ENCODE measurements at regions not wholly inside any gene's neighbourhood (a gene's known extent, or its start where the extent isn't known, plus 50 kb on each side); places are given as distances from the start of the nearest gene placed in this dataset.
"Not testable (repeated sequence)": the region's sequence is repeated elsewhere in the genome, so short reads cannot be mapped to it uniquely, and the experiment has no call there.

GRCh38 chr7:81842361-81842760, 72.5 kb upstream of the HGF start:
- no peak for TF ChIP-seq CTCF (IDR thresholded peaks at IDR 0.05; ENCODE audit: control insufficient read depth, insufficient read depth, low read depth, low read length, missing control alignments)
- no peak for DNase-seq (ENCODE audit: low read depth)
- H3K4me3 ChIP-seq (ENCODE audit: control insufficient read depth, low read depth, low read length), result no peak overlapping the region

DNA sequence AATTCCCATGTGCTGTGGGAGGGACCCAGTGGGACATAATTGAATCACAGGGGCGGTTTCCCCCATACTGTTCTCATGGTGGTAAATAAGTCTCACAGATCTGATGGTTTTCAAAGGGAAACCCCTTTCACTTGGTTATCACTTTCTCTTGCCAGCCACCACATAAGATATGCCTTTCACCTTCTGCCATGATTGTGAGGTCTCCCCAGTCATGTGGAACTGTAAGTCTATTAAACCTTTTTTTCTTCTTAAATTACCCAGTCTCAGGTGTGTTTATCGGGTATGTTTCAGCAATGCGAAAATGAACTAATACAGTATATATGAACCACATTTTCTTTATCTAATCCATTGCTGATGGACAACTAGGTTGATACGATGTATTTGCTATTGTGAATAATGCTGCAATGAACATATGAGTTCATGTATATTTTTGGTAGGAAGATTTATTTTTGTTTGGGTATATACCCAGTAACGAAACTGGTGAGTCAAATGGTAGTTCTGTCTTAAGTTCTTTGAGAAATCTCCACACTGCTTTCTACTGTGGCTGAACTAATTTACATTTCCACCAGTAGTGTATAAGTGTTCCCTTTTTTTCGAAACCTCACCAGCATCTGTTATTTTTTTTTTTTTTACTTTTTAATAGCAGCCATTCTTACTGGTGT, 70.0 kb upstream of the HGF start:
- H3K4me3 ChIP-seq (ENCODE audit: control insufficient read depth, low read depth, low read length), result no peak overlapping the region
- TF ChIP-seq CTCF (IDR thresholded peaks at IDR 0.05; ENCODE audit: control insufficient read depth, insufficient read depth, low read depth, low read length, missing control alignments), result no peak
- no peak for DNase-seq (ENCODE audit: low read depth)

DNA sequence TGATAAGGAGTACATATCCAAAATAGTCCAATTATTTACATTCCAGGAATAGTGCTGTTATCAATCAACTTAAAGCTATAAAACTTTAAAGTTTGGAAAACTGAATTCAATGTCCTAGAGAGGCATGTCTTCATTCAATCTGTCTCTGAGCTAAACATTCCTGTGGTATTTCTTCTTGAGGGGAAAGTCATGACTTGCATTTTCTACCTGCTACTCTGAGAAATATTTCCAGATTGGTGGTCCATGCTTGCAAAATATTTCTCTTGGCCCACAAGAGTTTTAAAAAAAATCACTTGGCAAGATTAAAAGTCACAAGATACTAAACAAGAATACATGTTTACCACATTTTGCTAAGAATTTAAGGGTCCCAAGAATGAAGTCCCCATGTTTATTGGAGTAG, 63.6 kb upstream of the HGF start:
- H3K4me3 ChIP-seq (ENCODE audit: control insufficient read depth, low read depth, low read length), result no peak overlapping the region
- no peak for TF ChIP-seq CTCF (IDR thresholded peaks at IDR 0.05; ENCODE audit: control insufficient read depth, insufficient read depth, low read depth, low read length, missing control alignments)
- no peak for DNase-seq (ENCODE audit: low read depth)

DNA sequence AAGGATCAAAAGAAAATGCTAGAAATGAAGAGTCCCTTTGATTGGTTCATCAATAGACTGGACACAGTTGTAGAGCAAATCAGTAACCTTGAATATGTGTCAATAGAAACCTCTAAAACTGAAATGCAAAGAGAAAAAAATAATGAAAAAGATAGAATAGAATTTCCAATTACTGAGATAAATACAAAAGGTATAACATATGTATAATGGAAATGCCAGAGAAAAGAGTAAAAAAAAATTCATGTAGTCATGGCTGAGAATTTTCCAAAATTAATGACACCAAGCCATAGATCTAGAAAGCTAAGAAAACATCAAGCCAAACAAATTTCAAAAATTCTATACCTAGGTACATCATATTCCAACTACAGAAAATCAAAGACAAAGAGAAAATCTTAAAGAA, 62.0 kb upstream of the HGF start:
- no peak for DNase-seq (ENCODE audit: low read depth)
- TF ChIP-seq CTCF (IDR thresholded peaks at IDR 0.05; ENCODE audit: control insufficient read depth, insufficient read depth, low read depth, low read length, missing control alignments), result no peak
- H3K4me3 ChIP-seq (ENCODE audit: control insufficient read depth, low read depth, low read length), result no peak overlapping the region

DNA sequence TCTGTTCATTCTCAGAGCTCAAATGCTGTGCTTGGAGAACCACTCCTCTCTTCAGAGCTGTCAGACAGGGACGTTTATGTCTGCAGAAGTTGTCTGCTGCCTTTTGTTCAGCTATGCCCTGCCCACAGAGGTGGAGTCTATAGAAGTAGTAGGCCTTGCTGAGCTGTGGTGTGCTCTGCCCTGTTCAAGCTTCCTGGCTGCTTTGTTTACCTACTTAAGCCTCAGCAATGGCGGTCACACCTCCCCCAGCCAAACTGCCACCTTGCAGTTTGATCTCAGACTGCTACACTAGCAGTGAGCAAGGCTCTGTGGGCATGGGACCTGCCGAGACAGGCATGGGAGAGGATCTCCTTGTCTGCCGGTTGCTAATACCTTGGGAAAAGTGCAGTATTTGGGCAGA, 59.7 kb upstream of the HGF start:
- H3K4me3 ChIP-seq (ENCODE audit: control insufficient read depth, low read depth, low read length); DNase-seq (ENCODE audit: low read depth): not testable (repeated sequence)

DNA sequence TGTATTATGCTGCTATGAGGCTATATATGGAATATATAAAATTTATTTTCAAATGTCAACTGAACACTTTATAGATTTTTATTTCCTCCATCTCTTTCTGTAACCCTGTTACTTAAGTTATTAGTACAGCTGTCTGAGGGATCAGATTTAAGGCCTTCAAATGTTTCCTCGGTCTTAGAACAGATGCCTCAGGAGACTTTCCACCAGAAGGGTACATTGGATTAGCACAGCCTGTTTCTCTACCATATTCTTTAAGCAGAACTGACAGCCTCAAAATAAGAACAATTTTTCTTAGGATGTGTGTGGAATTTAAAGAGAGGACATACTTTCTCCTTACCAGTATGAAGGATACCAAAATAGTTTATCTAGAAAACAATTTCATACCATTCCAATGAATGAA, 53.0 kb upstream of the HGF start:
- DNase-seq (ENCODE audit: low read depth), result no peak
- no peak for TF ChIP-seq CTCF (IDR thresholded peaks at IDR 0.05; ENCODE audit: control insufficient read depth, insufficient read depth, low read depth, low read length, missing control alignments)
- H3K4me3 ChIP-seq (ENCODE audit: control insufficient read depth, low read depth, low read length), result no peak overlapping the region

- no peak for TF ChIP-seq CTCF (IDR thresholded peaks at IDR 0.05; ENCODE audit: control insufficient read depth, insufficient read depth, low read depth, low read length, missing control alignments)
- H3K4me3 ChIP-seq (ENCODE audit: control insufficient read depth, low read depth, low read length), result no peak overlapping the region
- no peak for DNase-seq (ENCODE audit: low read depth)
Measured at GRCh38 chr7:81819861-81820260, 50.0 kb upstream of the HGF start.

All from AG09309 (cell line).